22Rv1 (cell line): ENCODE measurements at regions not wholly inside any gene's neighbourhood (a gene's known extent, or its start where the extent isn't known, plus 50 kb on each side); places are given as distances from the start of the nearest gene placed in this dataset.

Experiments used
- ZFX ChIP-seq: fragments of 450-650 bp; IDR thresholded peaks from 2 replicates; pipeline ENCODE4 v1.6.1; 2017; ENCODE audit warnings: antibody characterized with exemption, borderline replicate concordance
- TF ChIP-seq, protein P1 (sequence below): fragments of 450-650 bp; IDR thresholded peaks from 2 replicates; pipeline ENCODE4 v1.5.1; 2017; ENCODE audit warnings: mild to moderate bottlenecking

DNA sequence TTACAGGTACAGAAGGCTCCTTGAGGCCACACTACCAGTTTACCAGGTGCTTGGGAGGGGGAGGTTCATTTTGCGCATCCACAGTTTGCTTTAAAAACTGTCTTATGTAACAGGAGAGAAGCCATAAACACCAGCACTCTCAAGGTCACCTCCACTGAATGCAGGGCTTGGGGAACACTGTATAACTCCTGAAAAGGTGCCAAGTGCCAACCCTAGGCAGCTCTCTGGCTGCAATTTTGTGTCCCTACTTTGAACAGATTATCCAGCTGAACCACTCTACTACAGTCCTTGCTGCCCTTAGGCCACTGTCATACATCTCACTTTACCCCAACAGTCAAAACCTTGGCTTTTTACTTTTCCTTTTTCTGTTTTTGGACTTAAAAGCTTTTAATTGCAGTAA is 507.9 kb downstream of the SMARCA1 start:
- TF ChIP-seq, protein P1, sequence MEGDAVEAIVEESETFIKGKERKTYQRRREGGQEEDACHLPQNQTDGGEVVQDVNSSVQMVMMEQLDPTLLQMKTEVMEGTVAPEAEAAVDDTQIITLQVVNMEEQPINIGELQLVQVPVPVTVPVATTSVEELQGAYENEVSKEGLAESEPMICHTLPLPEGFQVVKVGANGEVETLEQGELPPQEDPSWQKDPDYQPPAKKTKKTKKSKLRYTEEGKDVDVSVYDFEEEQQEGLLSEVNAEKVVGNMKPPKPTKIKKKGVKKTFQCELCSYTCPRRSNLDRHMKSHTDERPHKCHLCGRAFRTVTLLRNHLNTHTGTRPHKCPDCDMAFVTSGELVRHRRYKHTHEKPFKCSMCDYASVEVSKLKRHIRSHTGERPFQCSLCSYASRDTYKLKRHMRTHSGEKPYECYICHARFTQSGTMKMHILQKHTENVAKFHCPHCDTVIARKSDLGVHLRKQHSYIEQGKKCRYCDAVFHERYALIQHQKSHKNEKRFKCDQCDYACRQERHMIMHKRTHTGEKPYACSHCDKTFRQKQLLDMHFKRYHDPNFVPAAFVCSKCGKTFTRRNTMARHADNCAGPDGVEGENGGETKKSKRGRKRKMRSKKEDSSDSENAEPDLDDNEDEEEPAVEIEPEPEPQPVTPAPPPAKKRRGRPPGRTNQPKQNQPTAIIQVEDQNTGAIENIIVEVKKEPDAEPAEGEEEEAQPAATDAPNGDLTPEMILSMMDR: no peak
- TF ChIP-seq ZFX: no peak
